ENCODE measurements at regions not wholly inside any gene's neighbourhood (a gene's known extent, or its start where the extent isn't known, plus 50 kb on each side); places are given as distances from the start of the nearest gene placed in this dataset.

DNA sequence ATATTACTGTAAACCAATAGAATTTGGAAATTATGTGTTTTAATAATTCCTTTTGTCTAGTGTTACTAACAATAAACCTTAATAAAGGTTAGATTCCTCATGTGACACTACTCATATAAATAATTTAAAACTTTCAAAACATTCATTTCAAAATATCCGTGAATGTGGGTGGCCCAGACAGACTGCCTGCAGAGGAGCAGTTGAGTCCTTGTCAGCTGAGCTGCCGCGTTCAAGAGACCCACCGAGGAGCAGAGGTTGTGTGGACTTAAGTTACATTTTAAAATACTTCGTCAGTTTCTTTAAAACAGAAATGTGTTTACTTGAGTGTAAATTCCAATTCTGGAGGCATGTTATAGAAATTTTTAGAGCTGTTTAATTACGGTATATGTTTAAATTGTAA is 64.2 kb upstream of the HGFAC start:
- TF ChIP-seq POLR2A (IDR thresholded peaks at IDR 0.05; ENCODE audit: low read depth, low read length) (no peak), EZH2 (IDR thresholded peaks at IDR 0.05; ENCODE audit: borderline replicate concordance, low read depth, low read length, severe bottlenecking) (no peak)
